GM12878 (cell line): ENCODE measurements at regions not wholly inside any gene's neighbourhood (a gene's known extent, or its start where the extent isn't known, plus 50 kb on each side); places are given as distances from the start of the nearest gene placed in this dataset.

ENCODE experiments used
- EZH2 ChIP-seq: IDR thresholded peaks from 2 replicates; pipeline ENCODE4 v1.6.1; 2012; ENCODE audit warnings: low read depth, mild to moderate bottlenecking, control low read depth, inconsistent platforms, low read length, borderline replicate concordance; ENCODE audit not compliant: control insufficient read depth
- HDAC6 ChIP-seq: fragments of 200-600 bp; sonication (generic); IDR thresholded peaks from one replicate; pipeline ENCODE4 v1.8.0; 2017; ENCODE audit warnings: antibody characterized with exemption; ENCODE audit not compliant: unreplicated experiment
- POLR2A ChIP-seq: IDR thresholded peaks from 2 replicates; pipeline ENCODE4 v1.6.1; 2011; ENCODE audit warnings: low read depth, mild to moderate bottlenecking, low read length
- TARDBP ChIP-seq: IDR thresholded peaks from 2 replicates; pipeline ENCODE4 v1.6.1; 2016; ENCODE audit warnings: borderline replicate concordance

- TF ChIP-seq EZH2 (no peak), POLR2A (no peak), HDAC6 (no peak), TARDBP (no peak)
These were observed 210.7 kb upstream of the KCNH8 start for GRCh38 chr3:18937574-18937973.
